Ureter (tissue), 1 donor: ENCODE measurements at regions not wholly inside any gene's neighbourhood (a gene's known extent, or its start where the extent isn't known, plus 50 kb on each side); places are given as distances from the start of the nearest gene placed in this dataset.

Source experiments
- DNase-seq: peaks from one replicate; pipeline ENCODE4 v3.0.0-alpha.2; 2020; ENCODE audit warnings: low spot score
- donor health status: DM: yes; HTN: yes; CAD: no.

DNA sequence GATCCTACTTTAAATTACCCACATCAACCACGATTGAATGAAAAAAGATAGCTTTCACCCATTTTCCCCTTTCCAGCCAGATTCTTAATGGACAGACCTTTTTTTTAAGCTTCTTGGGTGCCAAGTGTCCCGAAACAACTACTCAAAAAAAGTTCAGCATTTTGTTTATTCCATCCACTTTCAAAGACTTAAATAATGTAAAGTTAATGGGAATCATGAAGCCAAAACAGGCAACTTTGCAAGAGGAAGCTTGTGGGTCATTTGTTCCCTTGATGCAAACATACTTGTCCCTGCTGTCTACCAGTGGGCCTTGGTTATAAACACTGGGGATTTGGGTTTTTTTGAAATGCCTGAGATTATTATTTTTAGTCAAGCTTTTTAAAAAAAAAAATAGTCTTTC lies 414.0 kb upstream of the PSMD7 start:
- DNase-seq = no peak

DNA sequence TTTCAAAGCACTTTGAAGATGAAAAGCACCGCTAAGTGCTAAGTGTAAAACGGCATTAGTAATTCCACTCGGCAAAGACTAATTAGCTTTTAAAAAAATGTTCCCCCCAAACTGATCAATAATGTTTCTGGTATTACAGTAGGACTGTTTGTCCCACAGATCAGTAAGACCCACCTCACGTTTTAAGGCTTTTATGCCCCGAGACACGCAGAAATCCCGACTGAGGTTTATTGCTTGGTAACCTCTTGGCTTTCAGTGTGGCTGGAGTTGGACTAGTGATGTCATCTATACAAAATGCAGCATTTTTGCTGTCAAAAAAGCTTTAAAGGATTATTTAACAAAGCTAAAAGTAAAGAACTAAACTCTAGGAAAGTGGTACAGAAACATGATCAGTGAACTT lies 414.6 kb upstream of the PSMD7 start:
- no peak for DNase-seq

DNA sequence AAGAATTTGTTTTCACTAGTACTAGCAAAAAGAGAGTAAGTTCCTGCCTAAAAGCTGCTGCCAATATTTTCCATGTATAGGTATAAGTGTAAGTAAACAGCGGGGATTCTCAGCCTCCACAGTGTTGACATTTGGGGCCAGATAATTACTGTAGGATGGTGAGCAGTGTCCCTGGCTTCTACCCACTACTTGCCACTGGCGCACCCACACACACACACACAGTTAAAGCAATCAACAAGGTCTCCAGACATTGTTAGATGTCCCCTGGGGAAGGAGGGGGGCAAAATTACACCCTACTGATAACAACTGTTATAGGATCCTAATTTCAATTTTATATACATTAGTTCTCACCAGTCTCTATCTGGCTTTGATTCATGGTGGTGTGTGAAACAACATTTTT lies 417.0 kb upstream of the PSMD7 start:
- no peak for DNase-seq

DNA sequence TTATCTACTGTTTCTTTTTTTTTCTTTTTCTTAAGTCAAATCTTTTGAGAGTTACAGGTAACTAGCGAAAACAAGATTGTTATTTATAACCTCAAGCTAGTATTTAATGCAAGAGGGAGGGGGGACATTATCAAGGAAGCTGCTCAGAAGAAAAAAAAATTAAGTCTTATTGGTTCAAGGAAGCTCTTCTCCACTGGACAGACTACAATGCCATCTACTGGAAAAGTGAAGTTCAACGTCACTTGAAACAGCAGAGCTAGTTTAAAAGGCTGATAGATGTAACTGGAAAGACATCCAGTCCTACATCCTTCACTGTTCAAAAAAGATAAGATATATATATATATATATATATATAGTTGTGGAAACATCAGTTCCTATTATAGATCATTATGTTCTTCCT lies 418.0 kb upstream of the PSMD7 start:
- DNase-seq = no peak

DNA sequence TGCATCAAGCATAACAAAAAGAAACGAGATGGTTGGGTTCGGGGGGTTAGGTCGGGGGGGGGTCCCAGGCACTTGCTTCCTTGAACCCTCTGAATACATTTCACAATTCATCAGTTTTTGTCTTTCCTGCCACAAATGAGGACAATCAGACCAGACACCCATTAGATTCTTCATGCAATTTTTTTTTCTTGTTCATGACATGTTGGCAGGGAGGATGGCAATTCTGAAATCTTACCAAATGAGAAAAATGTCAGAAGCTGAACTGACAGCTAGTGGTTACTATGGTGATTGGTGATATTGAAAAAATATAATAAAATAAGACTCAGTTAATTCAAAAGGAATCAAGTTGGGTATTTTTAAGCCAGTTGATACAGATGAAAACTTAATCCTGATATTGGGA lies 419.5 kb upstream of the PSMD7 start:
- no peak for DNase-seq

DNA sequence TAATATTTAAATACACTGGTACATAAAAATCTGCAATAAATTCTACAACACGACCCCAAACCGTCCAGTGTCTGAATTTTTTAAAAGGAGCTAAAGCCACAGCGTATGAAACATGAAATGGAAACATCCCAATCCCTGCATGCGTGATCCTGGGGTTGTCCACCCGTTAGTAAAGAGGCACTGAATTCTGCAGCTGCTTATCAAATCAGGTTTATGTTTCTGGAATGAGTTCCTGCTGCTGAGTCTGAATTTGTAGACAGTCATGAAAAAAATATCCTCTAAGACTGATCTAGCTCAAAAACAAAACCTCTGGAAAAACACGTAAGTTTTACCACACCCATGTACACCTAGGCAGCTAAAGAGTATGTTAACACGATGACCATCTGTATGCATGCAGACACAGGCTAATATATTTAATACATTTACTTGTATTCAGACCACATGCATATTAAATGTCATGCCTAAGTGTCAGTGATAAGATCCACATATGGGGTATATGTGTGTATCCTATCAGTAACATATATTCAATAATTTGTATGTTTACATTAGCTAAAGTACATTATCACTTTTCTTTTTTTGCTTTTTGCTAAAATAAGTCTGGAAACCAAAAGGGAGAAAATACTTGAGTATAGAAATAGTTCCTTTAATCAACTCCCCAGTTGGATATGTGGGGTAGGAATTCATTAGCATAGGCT lies 420.5 kb upstream of the PSMD7 start:
- DNase-seq = no peak

DNA sequence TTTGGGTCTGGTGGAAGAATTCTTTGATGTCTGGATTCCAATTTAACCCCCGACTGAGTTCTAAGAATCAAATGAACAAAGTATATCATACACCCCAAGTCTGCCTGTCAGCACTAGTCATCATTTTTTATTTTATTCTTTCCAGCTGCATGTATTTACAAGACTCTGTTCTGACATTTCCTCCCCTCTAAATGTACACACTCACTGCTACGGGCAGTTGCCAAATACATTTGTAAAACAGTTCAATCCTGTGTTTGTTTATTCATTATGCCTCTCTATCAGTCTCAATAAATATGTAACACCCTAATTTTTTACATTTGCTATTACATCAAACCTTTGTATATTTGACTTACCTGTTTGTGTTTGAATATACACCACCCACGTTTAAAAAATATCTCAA lies 422.3 kb upstream of the PSMD7 start:
- DNase-seq = no peak

DNA sequence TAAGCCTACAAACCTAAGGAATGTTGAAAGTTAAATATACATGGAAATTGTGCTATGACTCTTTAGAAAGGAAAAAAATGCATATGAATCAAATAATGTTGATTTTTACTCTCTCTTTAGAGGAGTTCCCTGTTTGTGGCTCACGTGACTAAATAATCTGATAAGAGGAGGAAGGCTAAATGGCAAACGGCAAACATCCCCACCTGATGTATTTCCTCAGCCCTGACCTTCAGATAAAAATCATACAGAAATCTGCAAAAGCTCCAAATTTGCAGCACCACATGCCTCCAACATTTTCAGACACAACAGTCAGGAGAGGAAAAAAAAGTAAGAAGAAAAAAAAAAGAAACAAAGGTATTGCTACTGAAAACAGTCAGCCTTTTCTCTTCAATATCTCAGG lies 423.0 kb upstream of the PSMD7 start:
- DNase-seq = no peak

DNA sequence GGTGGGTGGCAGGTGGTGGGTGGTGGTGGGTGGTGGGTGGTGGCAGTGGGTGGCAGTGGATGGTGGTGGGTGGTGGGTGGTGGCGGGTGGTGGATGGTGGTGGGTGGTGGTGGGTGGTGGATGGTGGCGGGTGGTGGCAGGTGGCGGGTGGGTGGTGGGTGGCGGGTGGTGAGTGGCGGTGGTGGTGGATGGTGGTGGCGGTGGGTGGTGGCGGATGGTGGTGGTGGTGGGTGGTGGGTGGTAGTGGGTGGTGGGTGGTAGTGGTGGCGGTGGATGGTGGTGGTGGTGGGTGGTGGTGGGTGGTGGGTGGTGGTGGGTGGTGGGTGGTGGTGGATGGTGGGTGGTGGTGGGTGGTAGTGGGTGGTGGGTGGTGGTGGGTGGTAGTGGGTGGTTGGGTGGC lies 423.8 kb upstream of the PSMD7 start:
- DNase-seq = no peak

DNA sequence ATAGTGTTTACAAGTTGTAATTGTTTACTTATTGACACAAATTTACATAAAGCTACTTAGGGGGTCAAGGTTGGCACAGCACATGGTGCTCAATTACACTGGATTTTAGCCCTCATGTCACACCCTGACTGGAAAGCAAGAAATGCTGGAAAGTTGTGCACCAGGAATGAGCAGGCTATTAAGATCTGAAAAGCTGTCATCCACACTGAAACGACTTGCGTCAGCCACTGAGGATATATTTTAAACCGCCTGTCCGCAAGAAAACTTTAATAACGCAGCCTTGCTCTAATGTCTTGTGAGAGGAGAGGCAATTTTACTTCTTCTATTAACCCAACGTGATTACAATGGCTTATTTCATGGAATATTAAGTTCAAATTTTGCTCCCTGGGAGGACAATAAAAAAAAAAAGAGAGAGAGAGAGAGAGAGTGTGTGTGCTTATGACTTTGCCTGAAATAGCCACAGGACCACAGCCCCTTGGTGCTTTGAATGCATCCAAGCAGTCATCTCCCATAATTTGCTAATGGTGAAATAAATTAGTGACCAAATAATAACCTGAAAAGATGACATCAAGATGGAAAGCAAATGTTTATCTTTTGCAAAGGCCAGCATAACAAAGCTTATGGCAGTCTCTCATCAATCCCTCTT lies 425.4 kb upstream of the PSMD7 start:
- DNase-seq = no peak

DNA sequence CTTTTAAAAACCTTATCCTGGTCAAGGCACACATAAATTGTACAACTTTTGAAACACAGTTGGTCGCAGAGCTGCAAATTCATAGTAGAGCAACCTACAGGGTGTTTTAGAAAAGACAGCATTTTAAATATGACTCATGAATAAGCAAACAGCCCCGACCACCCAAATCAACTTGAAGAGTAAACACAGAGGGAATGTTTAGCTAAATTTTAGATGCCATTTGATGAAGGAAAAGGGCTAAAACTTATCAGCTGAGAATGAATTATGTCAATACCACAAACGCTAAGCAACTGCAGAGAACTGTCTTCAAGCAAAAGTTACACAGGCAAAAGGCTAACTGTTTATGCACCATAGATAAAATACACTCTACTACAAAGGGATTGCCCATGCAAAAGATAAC lies 427.5 kb upstream of the PSMD7 start:
- no peak for DNase-seq

DNA sequence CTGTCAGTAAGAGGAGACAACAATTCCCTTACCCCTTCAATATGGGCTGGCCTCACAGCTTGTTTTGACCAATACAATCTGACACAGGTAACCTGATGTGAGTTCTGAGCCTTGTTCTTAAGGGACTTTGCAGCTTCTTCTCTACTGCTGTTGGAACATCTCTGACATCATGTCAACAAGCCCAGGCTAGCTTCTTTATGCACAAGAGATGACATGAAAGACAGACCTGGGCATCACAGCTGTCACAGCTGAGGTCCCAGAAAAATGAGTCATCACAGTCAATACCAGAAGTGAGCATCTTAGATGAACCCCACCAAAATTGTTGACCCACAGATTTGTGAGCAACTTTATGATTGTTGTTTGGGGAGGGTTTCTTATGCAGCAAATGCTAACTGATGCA lies 431.7 kb upstream of the PSMD7 start:
- DNase-seq = no peak

DNA sequence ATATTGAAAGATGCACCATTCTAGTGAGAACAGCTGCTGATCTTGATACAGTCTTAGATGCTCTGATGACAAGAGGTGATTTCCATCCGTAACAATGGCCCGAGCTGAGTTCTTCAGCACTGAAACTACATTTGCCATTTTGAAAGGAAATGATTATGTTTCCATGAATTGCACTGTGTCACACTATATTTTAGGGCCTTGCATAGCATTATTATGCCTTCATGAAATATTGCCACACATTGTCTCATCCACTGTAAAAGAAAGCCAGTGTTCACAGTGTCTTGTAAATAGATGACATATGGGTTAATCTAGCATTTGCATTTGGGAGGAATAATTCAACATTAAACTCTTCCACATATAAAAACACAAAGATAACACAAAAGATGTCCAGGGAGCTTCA lies 438.3 kb upstream of the PSMD7 start:
- no peak for DNase-seq

DNA sequence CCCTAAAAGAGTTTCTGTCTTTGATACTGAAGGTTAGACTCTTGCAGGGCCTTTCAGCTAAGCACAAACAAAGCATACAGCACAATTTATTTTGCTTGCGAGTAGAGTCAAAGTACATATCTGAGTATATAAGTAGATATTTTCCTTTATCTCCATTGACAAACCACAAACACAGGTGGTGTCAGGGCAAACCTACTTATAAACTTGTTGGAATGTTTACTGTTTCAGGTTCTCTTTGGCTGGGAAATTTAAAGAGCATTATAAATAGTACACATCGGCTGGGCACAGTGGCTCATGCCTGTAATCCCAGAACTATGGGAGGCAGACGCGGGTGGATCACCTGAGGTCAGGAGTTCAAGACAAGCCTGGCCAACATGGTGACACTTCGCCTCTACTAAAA lies 442.6 kb upstream of the PSMD7 start:
- no peak for DNase-seq

DNA sequence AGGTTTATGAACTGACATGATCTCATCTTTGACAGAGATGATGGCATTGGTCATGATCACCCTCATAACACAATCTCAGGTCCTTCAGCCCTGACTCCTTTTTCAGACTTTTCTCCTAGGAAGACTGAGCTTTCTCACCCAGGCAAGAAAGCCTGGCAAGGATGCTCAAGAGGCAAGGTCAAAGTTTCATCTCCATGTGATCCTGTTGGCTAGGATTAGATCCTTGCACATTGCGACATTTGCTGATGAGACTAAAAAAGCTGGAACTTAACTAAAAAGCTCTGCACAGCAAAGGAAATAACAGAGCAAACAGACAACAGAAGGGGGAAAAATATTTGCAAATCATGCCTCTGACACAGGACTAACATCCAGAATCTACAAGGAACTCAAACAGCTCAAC lies 444.1 kb upstream of the PSMD7 start:
- no peak for DNase-seq

DNA sequence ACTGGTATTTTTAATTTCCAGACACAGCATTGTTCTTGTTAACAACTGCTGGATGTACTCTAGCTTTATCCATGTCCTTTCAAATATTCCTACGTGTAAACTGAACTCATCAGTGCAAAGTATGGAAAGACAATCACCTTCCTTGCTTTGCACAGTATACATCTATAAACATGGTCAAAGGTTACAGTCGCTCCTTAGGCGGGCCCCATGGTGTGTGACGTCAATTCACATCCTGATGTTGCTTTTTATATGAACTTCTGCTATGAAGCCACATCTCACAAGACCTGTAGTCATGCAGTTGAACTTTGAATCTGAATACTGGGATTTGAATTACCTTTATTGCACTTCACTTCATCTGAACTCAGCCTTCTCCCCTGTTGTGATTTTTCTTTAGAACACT lies 447.6 kb upstream of the PSMD7 start:
- no peak for DNase-seq

DNA sequence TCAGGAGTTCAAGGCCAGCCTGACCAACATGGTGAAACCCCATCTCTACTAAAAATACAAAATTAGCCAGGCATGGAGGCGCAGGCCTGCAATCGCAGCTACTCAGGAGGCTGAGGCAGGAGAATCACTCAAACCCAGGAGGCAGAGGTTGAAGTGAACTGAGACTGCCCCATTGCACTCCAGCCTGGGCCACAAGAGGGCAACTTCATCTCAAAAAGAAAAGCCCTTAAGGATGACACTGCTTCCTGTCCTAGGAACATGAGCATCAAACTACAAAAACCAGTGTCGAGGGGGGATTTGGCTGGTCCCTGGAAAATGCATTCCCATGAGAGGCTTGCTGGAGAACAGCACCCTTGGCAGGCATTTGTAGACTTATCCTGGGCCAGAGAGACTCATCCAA lies 449.5 kb upstream of the PSMD7 start:
- DNase-seq = no peak

DNA sequence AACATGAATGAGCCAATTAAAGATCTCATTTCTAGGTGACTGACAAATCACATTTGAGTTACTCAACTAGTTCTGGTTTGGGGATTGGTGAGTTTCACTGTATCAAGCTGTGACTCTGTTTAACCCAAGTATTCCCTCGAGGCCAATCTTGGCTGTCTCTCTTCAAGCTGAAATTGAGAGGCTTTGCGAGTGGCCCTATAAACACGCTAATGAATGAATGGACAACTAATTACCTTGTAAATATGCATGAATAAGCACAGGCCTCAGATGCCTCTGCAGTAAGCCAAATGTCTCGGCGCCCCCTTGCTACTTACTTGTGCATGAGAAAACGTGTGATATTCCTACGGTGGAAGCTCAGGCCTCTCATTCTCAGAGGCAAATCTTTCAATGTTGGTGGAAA lies 450.3 kb upstream of the PSMD7 start:
- DNase-seq = no peak

DNA sequence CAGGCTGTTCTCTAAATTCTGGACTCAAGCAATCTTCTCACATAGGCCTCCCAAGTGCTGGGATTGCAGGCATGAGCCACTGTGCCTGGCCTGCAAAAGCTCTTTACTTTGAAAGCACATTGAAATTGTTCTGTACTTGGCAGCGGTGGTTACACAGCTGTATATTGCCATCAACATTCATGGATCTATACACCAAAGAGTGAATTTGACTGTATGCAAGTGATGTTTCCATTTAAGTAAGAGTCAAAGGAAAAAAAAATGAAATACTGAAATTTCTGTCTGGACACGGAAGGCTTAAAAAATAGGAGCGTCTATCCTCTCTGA lies 450.6 kb upstream of the PSMD7 start:
- DNase-seq = no peak

DNA sequence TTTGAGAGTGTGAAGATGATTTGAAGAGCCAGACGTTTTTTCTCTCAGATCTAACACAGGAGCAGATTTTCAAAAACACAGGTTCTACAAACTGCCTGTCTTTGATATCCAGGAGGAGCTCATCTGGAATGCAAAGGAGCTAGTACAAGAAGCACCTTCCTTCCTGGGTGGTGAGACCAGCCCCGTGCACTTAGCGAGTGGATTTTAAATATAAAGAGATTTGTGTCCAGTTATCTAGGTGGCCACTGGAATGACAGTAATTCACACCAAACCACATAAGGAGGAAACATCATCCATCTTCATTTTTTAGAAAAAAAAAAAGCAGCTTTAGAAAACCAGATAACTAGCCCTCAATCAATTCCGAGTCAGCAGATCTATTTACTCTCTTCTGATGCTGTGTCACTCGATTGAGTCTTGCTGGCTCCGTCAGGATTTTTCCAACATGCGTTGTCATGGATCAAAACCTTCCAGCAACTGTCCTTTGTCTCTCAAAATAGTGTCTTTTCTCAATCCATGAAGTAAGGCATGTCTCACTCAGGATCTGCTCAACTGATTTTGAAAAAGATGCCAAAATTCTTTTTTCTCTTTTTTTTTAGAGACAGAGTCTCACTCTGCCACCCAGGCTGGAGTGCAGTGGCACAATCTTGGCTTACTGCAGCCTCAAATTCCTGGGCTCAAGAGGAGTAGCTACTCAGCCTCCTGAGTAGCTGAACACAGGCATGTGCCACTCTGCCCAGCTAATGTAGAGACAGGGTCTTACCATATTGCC lies 451.2 kb upstream of the PSMD7 start:
- no peak for DNase-seq

DNA sequence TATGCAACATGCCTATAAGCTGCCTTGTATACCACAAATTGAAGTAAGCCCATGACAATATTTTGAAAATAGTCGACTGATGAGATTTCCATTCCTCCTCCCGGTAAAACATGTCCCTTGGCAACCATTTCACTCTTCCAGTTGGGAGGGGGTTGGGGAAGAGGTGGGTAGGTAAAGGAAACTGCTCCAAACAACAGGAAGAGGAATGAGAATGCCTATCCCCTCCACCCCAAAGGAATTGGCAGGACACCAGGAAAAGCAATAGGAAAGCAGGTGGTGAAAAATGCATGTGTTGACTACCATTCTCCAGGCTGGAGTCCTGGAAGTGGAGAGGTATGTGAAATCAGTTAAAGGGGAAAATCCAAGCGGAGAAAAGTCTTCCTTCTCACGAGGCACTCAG lies 455.9 kb upstream of the PSMD7 start:
- no peak for DNase-seq

DNA sequence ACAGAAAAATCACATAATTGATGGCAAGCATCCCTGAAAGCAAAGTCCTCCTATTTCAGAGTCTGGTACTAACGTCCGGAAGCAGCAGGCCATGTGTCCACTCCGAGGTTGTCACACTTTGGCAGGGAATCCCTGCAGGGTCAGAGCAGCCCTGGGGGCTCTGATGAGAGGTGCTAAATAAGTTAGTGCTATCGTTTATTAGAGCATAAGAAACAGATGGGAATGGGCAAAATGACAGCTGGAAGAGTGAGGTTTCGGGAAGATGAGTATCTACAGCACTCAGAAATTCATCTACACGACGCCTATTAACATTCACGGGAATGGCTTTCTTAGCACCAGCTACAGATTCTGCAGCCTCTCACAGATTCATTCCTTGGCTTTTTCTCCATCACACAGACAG lies 465.4 kb upstream of the PSMD7 start:
- no peak for DNase-seq

DNA sequence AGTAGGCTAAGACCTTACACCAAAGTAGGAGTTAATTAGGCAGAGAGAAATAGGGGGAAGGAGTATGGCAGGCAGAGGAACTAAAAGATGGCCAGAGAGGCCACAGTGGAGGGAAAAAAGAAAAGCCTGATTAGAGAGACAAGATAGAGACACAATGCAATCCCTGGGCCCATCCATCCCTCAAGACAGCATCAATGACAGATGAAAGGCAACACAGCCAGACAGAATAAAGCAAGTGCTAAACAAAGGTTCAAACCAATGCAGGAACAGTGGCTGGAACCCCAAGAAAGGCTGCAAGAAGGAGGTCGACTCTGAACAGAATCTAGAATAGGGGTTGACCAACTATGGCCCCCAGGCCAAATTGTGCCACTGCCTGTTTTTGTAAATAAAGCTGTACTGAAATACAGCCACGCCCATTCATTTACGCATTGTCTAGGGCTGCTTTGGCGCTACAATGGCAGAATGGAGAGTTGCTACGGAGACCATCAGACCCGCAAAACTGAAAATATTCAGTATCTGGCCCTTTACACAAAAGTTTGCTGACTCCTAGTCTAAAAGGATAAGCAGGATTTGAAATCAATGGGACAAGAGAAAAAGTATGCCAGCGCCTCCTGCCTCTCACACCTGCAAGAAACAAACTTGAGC lies 473.3 kb upstream of the PSMD7 start:
- no peak for DNase-seq
